HG03378 (cell line): ENCODE measurements at regions not wholly inside any gene's neighbourhood (a gene's known extent, or its start where the extent isn't known, plus 50 kb on each side); places are given as distances from the start of the nearest gene placed in this dataset.

ENCODE experiments used
- ATAC-seq: cut with Tn5 transposase; IDR thresholded peaks from one replicate; pipeline ENCODE4 v1.9.1; 2021; ENCODE audit warnings: mild to moderate bottlenecking, moderate library complexity; ENCODE audit not compliant: unreplicated experiment

GRCh38 chr14:71686677-71687076 is 245.6 kb upstream of the RGS6 start:
- no peak for ATAC-seq

GRCh38 chr14:71687166-71687831 is 244.9 kb upstream of the RGS6 start:
- no peak for ATAC-seq

- ATAC-seq, result no peak
These were observed 243.7 kb upstream of the RGS6 start for GRCh38 chr14:71688576-71688975.

- ATAC-seq, result no peak
These were observed 241.8 kb upstream of the RGS6 start for GRCh38 chr14:71690478-71690877.

GRCh38 chr14:71692496-71692895 is 239.7 kb upstream of the RGS6 start:
- no peak for ATAC-seq

- no peak for ATAC-seq
These were observed 238.8 kb upstream of the RGS6 start for GRCh38 chr14:71693381-71693780.

GRCh38 chr14:71694591-71695530 is 237.4 kb upstream of the RGS6 start:
- ATAC-seq, result no peak

GRCh38 chr14:71695611-71696350 is 236.4 kb upstream of the RGS6 start:
- no peak for ATAC-seq

GRCh38 chr14:71698027-71698426 is 234.2 kb upstream of the RGS6 start:
- no peak for ATAC-seq

GRCh38 chr14:71698673-71699072 is 233.6 kb upstream of the RGS6 start:
- no peak for ATAC-seq

GRCh38 chr14:71701990-71702389 is 230.2 kb upstream of the RGS6 start:
- no peak for ATAC-seq

GRCh38 chr14:71702786-71703185 is 229.4 kb upstream of the RGS6 start:
- ATAC-seq, result no peak

GRCh38 chr14:71703477-71703876 is 228.8 kb upstream of the RGS6 start:
- ATAC-seq, result no peak

- no peak for ATAC-seq
These were observed 228.0 kb upstream of the RGS6 start for GRCh38 chr14:71704210-71704609.

- no peak for ATAC-seq
These were observed 226.8 kb upstream of the RGS6 start for GRCh38 chr14:71705460-71705859.

GRCh38 chr14:71709076-71709475 is 223.2 kb upstream of the RGS6 start:
- no peak for ATAC-seq

GRCh38 chr14:71709987-71710386 is 222.2 kb upstream of the RGS6 start:
- no peak for ATAC-seq

- ATAC-seq, result no peak
These were observed 221.1 kb upstream of the RGS6 start for GRCh38 chr14:71711125-71711524.

GRCh38 chr14:71711619-71712018 is 220.6 kb upstream of the RGS6 start:
- ATAC-seq, result no peak

- ATAC-seq, result no peak
These were observed 219.8 kb upstream of the RGS6 start for GRCh38 chr14:71712478-71712877.

- no peak for ATAC-seq
These were observed 219.2 kb upstream of the RGS6 start for GRCh38 chr14:71713016-71713415.

- no peak for ATAC-seq
These were observed 218.8 kb upstream of the RGS6 start for GRCh38 chr14:71713451-71713850.
